ENCODE measurements at regions not wholly inside any gene's neighbourhood (a gene's known extent, or its start where the extent isn't known, plus 50 kb on each side); places are given as distances from the start of the nearest gene placed in this dataset.

GRCh38 chr5:56543441-56544388, 271.6 kb upstream of the MAP3K1 start:
- H3K9me3 ChIP-seq, result no peaks in the 10 kb centered on the region
- H3K4me3 ChIP-seq (ENCODE audit: low read depth in 2 of 2, low read length in 1 of 2), result no peak overlapping the region
- no peaks in the 10 kb centered on the region for H3K36me3 ChIP-seq (replicated peaks in 1 of 2; ENCODE audit: control insufficient read depth in 1 of 2, insufficient read depth in 2 of 2, low read length in 1 of 2)
- H3K79me2 ChIP-seq (ENCODE audit: insufficient read depth), result no peaks in the 10 kb centered on the region
- no peak for DNase-seq
- H3K4me2 ChIP-seq, result no peak overlapping the region
- CTCF ChIA-PET, result no interaction called here
- H2AFZ ChIP-seq (ENCODE audit: low read depth), result no peak overlapping the region
- WGBS (ENCODE audit: low lambda C conversion rate), result 61% methylated on average over 6 of the region's 6 CpGs
- H3K9me2 ChIP-seq, result no peaks in the 10 kb centered on the region
- H3K27me3 ChIP-seq (ENCODE audit: insufficient read depth), result no peaks in the 10 kb centered on the region
- H4K20me1 ChIP-seq (ENCODE audit: insufficient read depth), result no peaks in the 10 kb centered on the region
- TF ChIP-seq TCF12 (IDR thresholded peaks at IDR 0.05) (peak; percentile 25; the same call in 1 of the 2 replicates), NRF1 (IDR thresholded peaks at IDR 0.05; ENCODE audit: low read depth, low read length) (no peak), PBX3 (IDR thresholded peaks at IDR 0.05) (peak; percentile 72), GABPA (IDR thresholded peaks at IDR 0.05; ENCODE audit: low read depth) (no peak), ZBTB33 (IDR thresholded peaks at IDR 0.05; ENCODE audit: borderline replicate concordance, low read depth) (no peak), RAD21 (IDR thresholded peaks at IDR 0.05; ENCODE audit: low read length) (no peak), REST (IDR thresholded peaks at IDR 0.05; ENCODE audit: low read depth, low read length) (no peak), FOSL2 (IDR thresholded peaks at IDR 0.05; ENCODE audit: borderline replicate concordance, low read depth) (peak; percentile 20; the same call in 1 of the 2 replicates), USF1 (IDR thresholded peaks at IDR 0.05; ENCODE audit: borderline replicate concordance, low read depth) (no peak), JUND (IDR thresholded peaks at IDR 0.05) (no peak), EP300 (IDR thresholded peaks at IDR 0.05; ENCODE audit: borderline replicate concordance in 1 of 2, low read depth in 1 of 2, low read length in 1 of 2) (no peak), FOXM1 (IDR thresholded peaks at IDR 0.05; ENCODE audit: low read depth) (no peak), SMC3 (IDR thresholded peaks at IDR 0.05; ENCODE audit: low read depth, low read length) (no peak), SIN3A (IDR thresholded peaks at IDR 0.05; ENCODE audit: borderline replicate concordance, low read depth, low read length) (no peak), POLR2AphosphoS5 (IDR thresholded peaks at IDR 0.05; ENCODE audit: low read depth, low read length) (no peak), EZH2phosphoT487 (IDR thresholded peaks at IDR 0.05; ENCODE audit: borderline replicate concordance, low read depth) (no peak), TAF1 (IDR thresholded peaks at IDR 0.05; ENCODE audit: borderline replicate concordance, low read depth, low read length) (no peak)
- H3K9ac ChIP-seq, result no peak overlapping the region
- no peaks in the 10 kb centered on the region; a peak in 1 of 4 replicates for H3K4me1 ChIP-seq (ENCODE audit: control insufficient read depth in 1 of 2, insufficient read depth in 2 of 2, low read depth in 1 of 2, low read length in 1 of 2)
- no peaks in the 10 kb centered on the region for H3F3A ChIP-seq (replicated peaks; ENCODE audit: insufficient read depth)
- H3K27ac ChIP-seq (ENCODE audit: low read depth in 2 of 2, low read length in 1 of 2), result no peak overlapping the region
- POLR2A ChIA-PET, result no interaction called here
